Astrocyte (in vitro differentiated cells and primary cell): ENCODE measurements at regions not wholly inside any gene's neighbourhood (a gene's known extent, or its start where the extent isn't known, plus 50 kb on each side); places are given as distances from the start of the nearest gene placed in this dataset.

Experiments used
- CTCF ChIP-seq: IDR thresholded peaks from 2 replicates; pipeline ENCODE4 v1.5.1; 2011; ENCODE audit warnings: low read depth, mild to moderate bottlenecking, inconsistent platforms, low read length, moderate library complexity; ENCODE audit not compliant: insufficient read depth
- EZH2 ChIP-seq: IDR thresholded peaks from 2 replicates; pipeline ENCODE4 v1.6.1; 2012; ENCODE audit warnings: mild to moderate bottlenecking, low read length, inconsistent platforms; ENCODE audit not compliant: insufficient read depth

GRCh38 chr1:174103766-174104165, 55.6 kb upstream of the RABGAP1L start:
- TF ChIP-seq CTCF: no peak
- TF ChIP-seq EZH2: no peak
